ENCODE measurements at regions not wholly inside any gene's neighbourhood (a gene's known extent, or its start where the extent isn't known, plus 50 kb on each side); places are given as distances from the start of the nearest gene placed in this dataset.

DNA sequence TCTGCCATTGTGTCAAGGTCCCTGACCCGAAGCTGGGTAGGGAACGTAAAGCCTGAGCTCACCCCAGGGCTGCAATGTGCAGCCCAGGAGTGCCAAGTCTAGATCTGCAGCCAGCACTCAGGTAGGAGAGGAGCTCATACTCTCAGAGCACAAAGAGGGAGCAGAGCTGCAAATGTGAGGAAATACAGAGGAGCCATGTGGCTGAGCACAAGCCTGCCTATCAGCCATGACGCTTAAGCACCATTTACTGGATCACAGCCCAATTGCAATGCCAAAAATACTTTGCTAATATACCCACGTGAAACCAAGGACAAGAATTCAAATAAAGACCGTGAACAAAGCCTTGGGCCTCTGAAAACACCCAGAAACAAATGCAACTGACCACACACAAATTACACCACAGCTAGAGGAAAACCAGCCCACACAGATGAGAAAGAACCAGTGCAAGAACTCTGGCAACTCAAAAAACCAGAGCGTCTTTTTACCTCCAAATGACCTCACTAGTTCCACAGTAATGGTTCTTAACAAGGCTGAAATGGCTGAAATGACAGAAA lies 69.0 kb upstream of the HPF1 start:
- H3K4me2 ChIP-seq (replicated peaks; ENCODE audit: low read depth, low read length, poor library complexity, severe bottlenecking): no peak overlapping the region
- POLR2A ChIA-PET: no interaction called here
- H3K27ac ChIP-seq (ENCODE audit: low read length in 2 of 2): no peak overlapping the region
- H3K36me3 ChIP-seq (replicated peaks in 1 of 2; ENCODE audit: control extremely low read depth in 1 of 2, control insufficient read depth in 1 of 2, extremely low read depth in 1 of 2, insufficient read depth in 2 of 2, low read length in 1 of 2): no peaks in the 10 kb centered on the region
- ATAC-seq (ENCODE audit: low read depth) (no peak), DNase-seq (no peak)
- no peak overlapping the region for H3K9ac ChIP-seq (ENCODE audit: low read length)
- H3K4me3 Mint-ChIP-seq: no peak overlapping the region
- H3K9me3 ChIP-seq (ENCODE audit: control extremely low read depth in 1 of 3, control insufficient read depth in 2 of 3, insufficient read depth in 1 of 3, low read length in 2 of 3): peaks cover 0 to 12% (median 0%) of the 10 kb centered on the region in 3 donors
- no peaks in the 10 kb centered on the region for H3K4me1 Mint-ChIP-seq
- H3K79me2 ChIP-seq (ENCODE audit: control insufficient read depth, insufficient read depth, low read length): no peaks in the 10 kb centered on the region
- peaks cover 11% of the 10 kb centered on the region for H3K27me3 Mint-ChIP-seq
- no peaks in the 10 kb centered on the region for H3K9me3 Mint-ChIP-seq (ENCODE audit: insufficient read depth)
- H4K20me1 ChIP-seq (ENCODE audit: control insufficient read depth, insufficient read depth, low read length, poor library complexity, severe bottlenecking): no peaks in the 10 kb centered on the region
- TF ChIP-seq EZH2 (IDR thresholded peaks at IDR 0.05; ENCODE audit: borderline replicate concordance, insufficient read depth, low read depth, low read length, poor library complexity, severe bottlenecking): no peak
- TF ChIP-seq, protein P1, sequence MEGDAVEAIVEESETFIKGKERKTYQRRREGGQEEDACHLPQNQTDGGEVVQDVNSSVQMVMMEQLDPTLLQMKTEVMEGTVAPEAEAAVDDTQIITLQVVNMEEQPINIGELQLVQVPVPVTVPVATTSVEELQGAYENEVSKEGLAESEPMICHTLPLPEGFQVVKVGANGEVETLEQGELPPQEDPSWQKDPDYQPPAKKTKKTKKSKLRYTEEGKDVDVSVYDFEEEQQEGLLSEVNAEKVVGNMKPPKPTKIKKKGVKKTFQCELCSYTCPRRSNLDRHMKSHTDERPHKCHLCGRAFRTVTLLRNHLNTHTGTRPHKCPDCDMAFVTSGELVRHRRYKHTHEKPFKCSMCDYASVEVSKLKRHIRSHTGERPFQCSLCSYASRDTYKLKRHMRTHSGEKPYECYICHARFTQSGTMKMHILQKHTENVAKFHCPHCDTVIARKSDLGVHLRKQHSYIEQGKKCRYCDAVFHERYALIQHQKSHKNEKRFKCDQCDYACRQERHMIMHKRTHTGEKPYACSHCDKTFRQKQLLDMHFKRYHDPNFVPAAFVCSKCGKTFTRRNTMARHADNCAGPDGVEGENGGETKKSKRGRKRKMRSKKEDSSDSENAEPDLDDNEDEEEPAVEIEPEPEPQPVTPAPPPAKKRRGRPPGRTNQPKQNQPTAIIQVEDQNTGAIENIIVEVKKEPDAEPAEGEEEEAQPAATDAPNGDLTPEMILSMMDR (IDR thresholded peaks at IDR 0.05): no peak
- no peak overlapping the region for H3K4me3 ChIP-seq (ENCODE audit: control extremely low read depth in 1 of 5, extremely low read depth in 1 of 5, insufficient read depth in 1 of 5, low read depth in 2 of 5, low read length in 4 of 5)
- WGBS (ENCODE audit: insufficient coverage): 59% methylated on average over 5 of the region's 6 CpGs
- H2AFZ ChIP-seq (ENCODE audit: insufficient read depth, low read depth, low read length, poor library complexity, severe bottlenecking): no peak overlapping the region
- peaks cover 0 to 6% (median 0%) of the 10 kb centered on the region in 4 experiments for H3K27me3 ChIP-seq (replicated peaks in 1 of 4; ENCODE audit: control extremely low read depth in 1 of 4, control insufficient read depth in 3 of 4, insufficient read depth in 4 of 4, low read length in 3 of 4)
- intact Hi-C loops (cut with micrococcal nuclease): no loop called here
- CTCF ChIA-PET: interaction anchor here (0.8 kb wide), 1 partner anchor 12 kb away, joined by 3 read pairs; no protein-coding TSS in a partner anchor
- no peak overlapping the region for H3K27ac Mint-ChIP-seq
- H3K4me1 ChIP-seq (ENCODE audit: control insufficient read depth in 2 of 2, insufficient read depth in 2 of 2, low read length in 2 of 2): no peaks in the 10 kb centered on the region

DNA sequence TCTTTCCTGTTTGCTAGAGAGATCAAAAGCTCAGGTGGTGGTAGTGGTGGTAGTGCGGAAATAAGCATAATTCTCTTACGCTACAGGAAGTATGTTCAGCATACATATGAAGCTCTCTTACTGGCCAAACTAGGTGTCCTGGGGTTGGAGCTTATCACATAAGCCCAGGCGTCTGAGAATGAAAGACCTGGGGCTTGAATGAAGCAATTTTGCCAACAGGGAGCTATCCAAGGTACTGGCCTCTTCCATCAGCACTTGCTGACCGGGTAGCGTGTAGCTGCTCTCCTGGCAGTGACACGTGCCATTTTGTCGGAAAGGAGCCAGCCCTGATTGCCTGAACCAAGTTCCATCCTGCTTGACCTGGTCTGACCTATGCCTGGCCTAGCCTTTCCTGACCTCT lies 65.9 kb upstream of the HPF1 start:
- TF ChIP-seq, protein P1 (IDR thresholded peaks at IDR 0.05): no peak
- no peak for TF ChIP-seq EZH2 (IDR thresholded peaks at IDR 0.05; ENCODE audit: borderline replicate concordance, insufficient read depth, low read depth, low read length, poor library complexity, severe bottlenecking)
- ATAC-seq (ENCODE audit: low read depth) (no peak), DNase-seq (no peak)
- H3K27ac Mint-ChIP-seq: no peak overlapping the region
- H3K27ac ChIP-seq (ENCODE audit: low read length in 2 of 2): no peak overlapping the region
- no peak overlapping the region for H3K4me2 ChIP-seq (replicated peaks; ENCODE audit: low read depth, low read length, poor library complexity, severe bottlenecking)
- no peak overlapping the region for H3K4me3 ChIP-seq (ENCODE audit: control extremely low read depth in 1 of 5, extremely low read depth in 1 of 5, insufficient read depth in 1 of 5, low read depth in 2 of 5, low read length in 4 of 5)
- peaks cover 0 to 6% (median 0%) of the 10 kb centered on the region in 4 experiments for H3K27me3 ChIP-seq (replicated peaks in 1 of 4; ENCODE audit: control extremely low read depth in 1 of 4, control insufficient read depth in 3 of 4, insufficient read depth in 4 of 4, low read length in 3 of 4)
- CTCF ChIA-PET: interaction anchor here (1.1 to 2.6 kb wide), 2 partner anchors 13 to 19 kb away, joined by 4 to 11 read pairs; no protein-coding TSS in a partner anchor
- no peaks in the 10 kb centered on the region for H4K20me1 ChIP-seq (ENCODE audit: control insufficient read depth, insufficient read depth, low read length, poor library complexity, severe bottlenecking)
- no peaks in the 10 kb centered on the region for H3K79me2 ChIP-seq (ENCODE audit: control insufficient read depth, insufficient read depth, low read length)
- H3K9me3 Mint-ChIP-seq (ENCODE audit: insufficient read depth): no peaks in the 10 kb centered on the region
- H3K36me3 ChIP-seq (replicated peaks in 1 of 2; ENCODE audit: control extremely low read depth in 1 of 2, control insufficient read depth in 1 of 2, extremely low read depth in 1 of 2, insufficient read depth in 2 of 2, low read length in 1 of 2): no peaks in the 10 kb centered on the region
- WGBS (ENCODE audit: insufficient coverage): 19% methylated on average over 5 of the region's 7 CpGs
- H3K4me3 Mint-ChIP-seq: no peak overlapping the region
- POLR2A ChIA-PET: no interaction called here
- peaks cover 7% of the 10 kb centered on the region for H3K27me3 Mint-ChIP-seq
- peaks cover 3% of the 10 kb centered on the region in 2 donors for H3K4me1 ChIP-seq (ENCODE audit: control insufficient read depth in 2 of 2, insufficient read depth in 2 of 2, low read length in 2 of 2)
- no peak overlapping the region for H3K9ac ChIP-seq (ENCODE audit: low read length)
- peaks cover 0 to 12% (median 0%) of the 10 kb centered on the region in 3 donors for H3K9me3 ChIP-seq (ENCODE audit: control extremely low read depth in 1 of 3, control insufficient read depth in 2 of 3, insufficient read depth in 1 of 3, low read length in 2 of 3)
- no peak overlapping the region for H2AFZ ChIP-seq (ENCODE audit: insufficient read depth, low read depth, low read length, poor library complexity, severe bottlenecking)
- peaks cover 3% of the 10 kb centered on the region for H3K4me1 Mint-ChIP-seq
- intact Hi-C loops (cut with micrococcal nuclease): no loop called here
